Keratinocyte (primary cell): ENCODE measurements at regions not wholly inside any gene's neighbourhood (a gene's known extent, or its start where the extent isn't known, plus 50 kb on each side); places are given as distances from the start of the nearest gene placed in this dataset.

Source experiments
- DNase-seq: peaks from one replicate; pipeline ENCODE4 v3.0.0-alpha.2; 2011; ENCODE audit warnings: low read depth, missing footprints, low spot score
- FAIRE-seq: peaks from 2 replicates; lab custom pipeline; 2011; peaks lifted over from hg19 to GRCh38; lab: Jason Lieb, UNC
- H2AFZ ChIP-seq: 2 replicates; pipeline ENCODE4 v1.6.0; 2012; ENCODE audit warnings: low read length, control low read depth, inconsistent platforms; ENCODE audit not compliant: control insufficient read depth
- H3K27ac ChIP-seq: 2 replicates; pipeline ENCODE4 v1.5.1; 2011; ENCODE audit warnings: low read length; ENCODE audit not compliant: control insufficient read depth, insufficient read depth
- H3K27me3 ChIP-seq: 3 replicates; pipeline ENCODE4 v1.6.0; 2011; ENCODE audit warnings: low read length; ENCODE audit not compliant: control insufficient read depth, insufficient read depth; ENCODE audit errors: extremely low read depth
- H3K36me3 ChIP-seq, 2 experiments: 2 replicates in 1 of 2; 3 replicates in 1 of 2; pipeline ENCODE4 v1.5.1; 2011; ENCODE audit warnings: low read length in 2 of 2, mild to moderate bottlenecking in 1 of 2; ENCODE audit not compliant: control insufficient read depth in 2 of 2, insufficient read depth in 2 of 2; ENCODE audit errors: extremely low read depth in 1 of 2
- H3K4me1 ChIP-seq: 3 replicates; pipeline ENCODE4 v1.5.1; 2011; ENCODE audit warnings: low read length; ENCODE audit not compliant: control insufficient read depth, insufficient read depth; ENCODE audit errors: extremely low read depth
- H3K4me2 ChIP-seq: 3 replicates; pipeline ENCODE4 v1.6.0; 2011; ENCODE audit warnings: low read depth, low read length; ENCODE audit not compliant: control insufficient read depth, insufficient read depth; ENCODE audit errors: extremely low read depth
- H3K4me3 ChIP-seq, 3 experiments: fragments of 200-600 bp in 1 of 3; sonication (generic) in 1 of 3; 2 replicates in 2 of 3; 3 replicates in 1 of 3; pipeline ENCODE4 v1.5.1; 2011 to 2016; ENCODE audit warnings: low read length in 3 of 3, mild to moderate bottlenecking in 3 of 3, control low read depth in 2 of 3, inconsistent platforms in 1 of 3, low read depth in 1 of 3, mixed read lengths in 1 of 3, mixed run types in 1 of 3, moderate library complexity in 1 of 3; ENCODE audit not compliant: control insufficient read depth in 2 of 3, insufficient read depth in 2 of 3; ENCODE audit errors: extremely low read depth in 1 of 3
- H3K79me2 ChIP-seq: 2 replicates; pipeline ENCODE4 v1.6.0; 2012; ENCODE audit warnings: low read length; ENCODE audit not compliant: control insufficient read depth, insufficient read depth
- H3K9ac ChIP-seq: 3 replicates; pipeline ENCODE4 v1.6.0; 2011; ENCODE audit warnings: low read length; ENCODE audit not compliant: control insufficient read depth, insufficient read depth; ENCODE audit errors: extremely low read depth
- H3K9me1 ChIP-seq: 3 replicates; pipeline ENCODE4 v1.6.0; 2011; ENCODE audit warnings: low read length; ENCODE audit not compliant: control insufficient read depth, insufficient read depth; ENCODE audit errors: extremely low read depth
- H3K9me3 ChIP-seq: 2 replicates; pipeline ENCODE4 v1.5.1; 2012; ENCODE audit warnings: low read depth, low read length; ENCODE audit not compliant: control insufficient read depth
- H4K20me1 ChIP-seq: 3 replicates; pipeline ENCODE4 v1.6.0; 2011; ENCODE audit warnings: low read length; ENCODE audit not compliant: control insufficient read depth, insufficient read depth; ENCODE audit errors: extremely low read depth
- EZH2 ChIP-seq: IDR thresholded peaks from one replicate; pipeline ENCODE4 v1.6.1; 2012; ENCODE audit warnings: inconsistent platforms, mild to moderate bottlenecking, low read length, moderate library complexity
- dilution Hi-C: fragments of 300-500 bp; cut with MboI; formaldehyde crosslinking; loops from one replicate; pipeline ENCODE4 v1.7.0; 2020; ENCODE audit warnings: low sequenced_read_pairs; ENCODE audit not compliant: extremely low pct_ligation_motif_present
- TF ChIP-seq, protein P1 (sequence below), 3 experiments: IDR thresholded peaks in 1 of 3; conservative IDR thresholded peaks in 1 of 3; optimal IDR thresholded peaks in 1 of 3; 2 replicates in 2 of 3; 3 replicates in 1 of 3; pipeline versions ENCODE3 to v1.5.1; 2011; ENCODE audit warnings: low read length in 3 of 3, mild to moderate bottlenecking in 3 of 3, moderate library complexity in 2 of 3, control low read depth in 1 of 3, inconsistent platforms in 1 of 3; ENCODE audit not compliant: insufficient read depth in 2 of 3; ENCODE audit errors: extremely low read depth in 1 of 3

DNA sequence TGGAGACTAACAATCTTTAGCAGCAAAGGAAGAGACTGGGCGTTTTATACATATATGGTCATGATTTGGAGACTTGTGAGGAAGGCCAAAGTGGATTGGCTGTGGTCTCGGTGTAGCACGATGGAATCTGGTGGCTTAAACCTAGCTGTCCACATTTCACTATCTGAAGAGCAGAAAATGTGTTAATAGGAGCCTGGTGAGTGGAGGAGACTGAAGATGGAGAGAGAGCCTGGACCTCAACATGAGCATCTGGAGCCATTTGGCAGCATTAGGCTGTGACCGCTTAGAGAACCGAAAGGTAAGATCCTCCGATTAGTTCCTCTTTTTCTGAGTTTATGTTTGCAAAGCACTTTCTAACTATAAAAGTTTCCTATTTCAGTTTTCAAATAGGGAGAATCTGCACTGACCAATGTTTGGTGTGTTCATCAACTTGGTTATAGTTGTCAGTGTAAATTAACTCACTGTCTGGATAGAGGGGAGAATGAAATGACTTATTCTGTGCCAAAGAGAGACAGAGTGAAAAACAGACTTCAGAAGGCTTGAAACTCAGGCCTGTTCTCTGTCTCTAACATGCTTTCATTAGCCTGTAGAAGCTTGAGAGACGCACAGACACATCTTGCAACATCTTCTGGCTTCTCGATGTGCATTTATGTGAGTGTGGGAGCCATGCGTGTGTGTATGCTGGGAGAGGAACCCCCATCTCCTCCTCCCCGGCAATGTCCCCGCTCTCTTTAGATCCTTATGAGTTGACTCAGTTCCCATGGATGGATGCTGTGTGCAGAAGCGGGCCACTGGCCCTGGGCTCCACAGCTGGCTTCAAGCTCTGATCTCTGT lies 244.7 kb upstream of the TBL1XR1 start:
- H3K27ac ChIP-seq: no peak overlapping the region
- no peaks in the 10 kb centered on the region for H3K79me2 ChIP-seq

DNA sequence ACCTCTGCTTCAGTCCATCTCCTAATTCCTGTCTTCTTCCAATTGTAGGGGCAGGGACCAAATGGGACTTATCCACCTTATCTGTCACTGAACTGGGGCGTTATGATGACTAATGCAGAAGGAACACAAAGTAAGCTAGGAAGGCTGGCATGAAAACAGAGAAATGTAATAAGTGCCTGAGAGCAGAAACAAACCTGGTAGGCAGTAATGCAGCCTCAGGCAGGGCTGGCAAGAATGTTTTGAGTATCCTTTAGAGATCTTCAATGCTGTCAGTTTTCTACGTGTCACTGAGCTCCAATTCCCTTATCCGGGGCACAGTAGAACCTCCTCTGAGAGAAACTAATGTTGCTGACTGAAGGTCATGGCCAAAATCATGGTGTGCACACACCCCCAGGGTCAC lies 246.2 kb upstream of the TBL1XR1 start:
- dilution Hi-C loops: no loop called here
- no peaks in the 10 kb centered on the region for H3K79me2 ChIP-seq
- peaks cover 26% of the 10 kb centered on the region for H3K4me1 ChIP-seq
- DNase-seq (no peak), FAIRE-seq (peak; percentile 71)
- no peak overlapping the region for H3K27ac ChIP-seq
- TF ChIP-seq, protein P1, sequence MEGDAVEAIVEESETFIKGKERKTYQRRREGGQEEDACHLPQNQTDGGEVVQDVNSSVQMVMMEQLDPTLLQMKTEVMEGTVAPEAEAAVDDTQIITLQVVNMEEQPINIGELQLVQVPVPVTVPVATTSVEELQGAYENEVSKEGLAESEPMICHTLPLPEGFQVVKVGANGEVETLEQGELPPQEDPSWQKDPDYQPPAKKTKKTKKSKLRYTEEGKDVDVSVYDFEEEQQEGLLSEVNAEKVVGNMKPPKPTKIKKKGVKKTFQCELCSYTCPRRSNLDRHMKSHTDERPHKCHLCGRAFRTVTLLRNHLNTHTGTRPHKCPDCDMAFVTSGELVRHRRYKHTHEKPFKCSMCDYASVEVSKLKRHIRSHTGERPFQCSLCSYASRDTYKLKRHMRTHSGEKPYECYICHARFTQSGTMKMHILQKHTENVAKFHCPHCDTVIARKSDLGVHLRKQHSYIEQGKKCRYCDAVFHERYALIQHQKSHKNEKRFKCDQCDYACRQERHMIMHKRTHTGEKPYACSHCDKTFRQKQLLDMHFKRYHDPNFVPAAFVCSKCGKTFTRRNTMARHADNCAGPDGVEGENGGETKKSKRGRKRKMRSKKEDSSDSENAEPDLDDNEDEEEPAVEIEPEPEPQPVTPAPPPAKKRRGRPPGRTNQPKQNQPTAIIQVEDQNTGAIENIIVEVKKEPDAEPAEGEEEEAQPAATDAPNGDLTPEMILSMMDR (optimal IDR thresholded peaks at IDR 0.05 in 1 of 3, IDR thresholded peaks at IDR 0.05 in 1 of 3, conservative IDR thresholded peaks at IDR 0.05 in 1 of 3; ENCODE audit: extremely low read depth in 1 of 3, insufficient read depth in 2 of 3, low read length in 3 of 3): no peak
- no peak for TF ChIP-seq EZH2
- H3K9me1 ChIP-seq: no peaks in the 10 kb centered on the region
- no peaks in the 10 kb centered on the region for H3K36me3 ChIP-seq
- no peak overlapping the region for H3K9ac ChIP-seq
- H3K4me2 ChIP-seq: peak overlapping the region; percentile 20
- H3K27me3 ChIP-seq: no peaks in the 10 kb centered on the region
- H4K20me1 ChIP-seq: no peaks in the 10 kb centered on the region
- no peaks in the 10 kb centered on the region for H3K9me3 ChIP-seq
- no peak overlapping the region for H3K4me3 ChIP-seq
- peak overlapping the region; percentile 4 for H2AFZ ChIP-seq

More for the DNA sequence above, 244.7 kb upstream of the TBL1XR1 start:
- Histone ChIP-seq H3K4me2 (no peak overlapping the region), H3K36me3 (no peaks in the 10 kb centered on the region), H3K4me3 (no peak overlapping the region), H3K27me3 (no peaks in the 10 kb centered on the region), H3K9me3 (no peaks in the 10 kb centered on the region), H3K9ac (no peak overlapping the region), H4K20me1 (no peaks in the 10 kb centered on the region), H3K9me1 (no peaks in the 10 kb centered on the region), H3K4me1 (peaks cover 14% of the 10 kb centered on the region), H2AFZ (no peak overlapping the region)
- DNase-seq: no peak
- dilution Hi-C loops: no loop called here
- FAIRE-seq: no peak
- TF ChIP-seq, protein P1 (optimal IDR thresholded peaks at IDR 0.05 in 1 of 3, IDR thresholded peaks at IDR 0.05 in 1 of 3, conservative IDR thresholded peaks at IDR 0.05 in 1 of 3; ENCODE audit: extremely low read depth in 1 of 3, insufficient read depth in 2 of 3, low read length in 3 of 3): no peak
- no peak for TF ChIP-seq EZH2
